ENCODE measurements at regions not wholly inside any gene's neighbourhood (a gene's known extent, or its start where the extent isn't known, plus 50 kb on each side); places are given as distances from the start of the nearest gene placed in this dataset.

DNA sequence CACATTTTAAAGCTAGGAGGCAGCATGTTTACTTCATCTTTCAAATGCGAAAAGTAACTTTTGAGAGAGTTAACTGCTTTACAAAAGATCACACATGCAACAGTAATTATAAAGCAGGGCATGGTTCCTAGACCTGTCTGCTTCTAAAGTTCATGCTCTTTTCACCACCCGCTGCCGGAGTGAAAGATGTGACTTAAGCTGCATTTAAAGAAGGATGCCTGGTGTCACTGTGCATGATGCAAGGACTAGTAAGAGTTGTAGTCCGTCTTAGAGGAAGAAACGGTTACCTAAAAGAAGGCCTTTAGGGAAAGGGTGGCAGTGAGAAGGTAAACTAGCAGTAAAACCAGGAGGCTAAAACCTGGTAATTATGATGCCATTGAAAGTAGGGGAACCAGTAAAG, 1689.1 kb downstream of the KCNT2 start:
- H3K36me3 ChIP-seq (ENCODE audit: control insufficient read depth, low read length), result no peaks in the 10 kb centered on the region
- no peaks in the 10 kb centered on the region for H3K9me2 ChIP-seq (replicated peaks; ENCODE audit: control insufficient read depth, low read length)
- no peak overlapping the region for H3K27ac ChIP-seq (ENCODE audit: low read depth, low read length)
- no peaks in the 10 kb centered on the region for H3K27me3 ChIP-seq (ENCODE audit: control insufficient read depth, low read length)
- H3K9me3 ChIP-seq (ENCODE audit: control insufficient read depth, insufficient read depth, low read length), result no peaks in the 10 kb centered on the region
- H3K4me1 ChIP-seq (ENCODE audit: control insufficient read depth, low read length), result no peaks in the 10 kb centered on the region
- no peaks in the 10 kb centered on the region for H3F3A ChIP-seq (ENCODE audit: control insufficient read depth, insufficient read depth)
- H3K4me2 ChIP-seq (ENCODE audit: low read length), result no peak overlapping the region
- H3K4me3 ChIP-seq (ENCODE audit: low read length), result no peak overlapping the region
- TF ChIP-seq, protein P1, sequence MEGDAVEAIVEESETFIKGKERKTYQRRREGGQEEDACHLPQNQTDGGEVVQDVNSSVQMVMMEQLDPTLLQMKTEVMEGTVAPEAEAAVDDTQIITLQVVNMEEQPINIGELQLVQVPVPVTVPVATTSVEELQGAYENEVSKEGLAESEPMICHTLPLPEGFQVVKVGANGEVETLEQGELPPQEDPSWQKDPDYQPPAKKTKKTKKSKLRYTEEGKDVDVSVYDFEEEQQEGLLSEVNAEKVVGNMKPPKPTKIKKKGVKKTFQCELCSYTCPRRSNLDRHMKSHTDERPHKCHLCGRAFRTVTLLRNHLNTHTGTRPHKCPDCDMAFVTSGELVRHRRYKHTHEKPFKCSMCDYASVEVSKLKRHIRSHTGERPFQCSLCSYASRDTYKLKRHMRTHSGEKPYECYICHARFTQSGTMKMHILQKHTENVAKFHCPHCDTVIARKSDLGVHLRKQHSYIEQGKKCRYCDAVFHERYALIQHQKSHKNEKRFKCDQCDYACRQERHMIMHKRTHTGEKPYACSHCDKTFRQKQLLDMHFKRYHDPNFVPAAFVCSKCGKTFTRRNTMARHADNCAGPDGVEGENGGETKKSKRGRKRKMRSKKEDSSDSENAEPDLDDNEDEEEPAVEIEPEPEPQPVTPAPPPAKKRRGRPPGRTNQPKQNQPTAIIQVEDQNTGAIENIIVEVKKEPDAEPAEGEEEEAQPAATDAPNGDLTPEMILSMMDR (IDR thresholded peaks at IDR 0.05; ENCODE audit: low read depth, low read length, poor library complexity, severe bottlenecking), result no peak
- TF ChIP-seq EZH2phosphoT487 (IDR thresholded peaks at IDR 0.05; ENCODE audit: borderline replicate concordance, low read length), result no peak
- no peaks in the 10 kb centered on the region for H4K20me1 ChIP-seq (ENCODE audit: control insufficient read depth, insufficient read depth, low read depth, low read length)
- no peaks in the 10 kb centered on the region for H3K79me2 ChIP-seq (ENCODE audit: control insufficient read depth, low read length)

GRCh38 chr1:194917769-194918168, 1690.5 kb downstream of the KCNT2 start:
- H4K20me1 ChIP-seq (ENCODE audit: control insufficient read depth, insufficient read depth, low read depth, low read length), result no peaks in the 10 kb centered on the region
- TF ChIP-seq, protein P1 (IDR thresholded peaks at IDR 0.05; ENCODE audit: low read depth, low read length, poor library complexity, severe bottlenecking), result no peak
- TF ChIP-seq EZH2phosphoT487 (IDR thresholded peaks at IDR 0.05; ENCODE audit: borderline replicate concordance, low read length), result no peak
- H3K79me2 ChIP-seq (ENCODE audit: control insufficient read depth, low read length), result no peaks in the 10 kb centered on the region
- no peaks in the 10 kb centered on the region for H3K36me3 ChIP-seq (ENCODE audit: control insufficient read depth, low read length)
- no peaks in the 10 kb centered on the region for H3F3A ChIP-seq (ENCODE audit: control insufficient read depth, insufficient read depth)
- H3K9me2 ChIP-seq (replicated peaks; ENCODE audit: control insufficient read depth, low read length), result no peaks in the 10 kb centered on the region
- H3K4me3 ChIP-seq (ENCODE audit: low read length), result no peak overlapping the region
- no peaks in the 10 kb centered on the region for H3K27me3 ChIP-seq (ENCODE audit: control insufficient read depth, low read length)
- H3K4me1 ChIP-seq (ENCODE audit: control insufficient read depth, low read length), result no peaks in the 10 kb centered on the region
- H3K27ac ChIP-seq (ENCODE audit: low read depth, low read length), result no peak overlapping the region
- H3K4me2 ChIP-seq (ENCODE audit: low read length), result no peak overlapping the region
- H3K9me3 ChIP-seq (ENCODE audit: control insufficient read depth, insufficient read depth, low read length), result no peaks in the 10 kb centered on the region

- Histone ChIP-seq H3K4me2 (ENCODE audit: low read length) (no peak overlapping the region), H3F3A (ENCODE audit: control insufficient read depth, insufficient read depth) (no peaks in the 10 kb centered on the region), H4K20me1 (ENCODE audit: control insufficient read depth, insufficient read depth, low read depth, low read length) (no peaks in the 10 kb centered on the region), H3K4me1 (ENCODE audit: control insufficient read depth, low read length) (no peaks in the 10 kb centered on the region), H3K4me3 (ENCODE audit: low read length) (no peak overlapping the region), H3K9me3 (ENCODE audit: control insufficient read depth, insufficient read depth, low read length) (no peaks in the 10 kb centered on the region), H3K27ac (ENCODE audit: low read depth, low read length) (no peak overlapping the region), H3K27me3 (ENCODE audit: control insufficient read depth, low read length) (no peaks in the 10 kb centered on the region), H3K36me3 (ENCODE audit: control insufficient read depth, low read length) (no peaks in the 10 kb centered on the region), H3K9me2 (replicated peaks; ENCODE audit: control insufficient read depth, low read length) (no peaks in the 10 kb centered on the region), H3K79me2 (ENCODE audit: control insufficient read depth, low read length) (no peaks in the 10 kb centered on the region)
- TF ChIP-seq, protein P1 (IDR thresholded peaks at IDR 0.05; ENCODE audit: low read depth, low read length, poor library complexity, severe bottlenecking), result no peak
- no peak for TF ChIP-seq EZH2phosphoT487 (IDR thresholded peaks at IDR 0.05; ENCODE audit: borderline replicate concordance, low read length)
These were observed 1699.6 kb downstream of the KCNT2 start for GRCh38 chr1:194908643-194909042.

DNA sequence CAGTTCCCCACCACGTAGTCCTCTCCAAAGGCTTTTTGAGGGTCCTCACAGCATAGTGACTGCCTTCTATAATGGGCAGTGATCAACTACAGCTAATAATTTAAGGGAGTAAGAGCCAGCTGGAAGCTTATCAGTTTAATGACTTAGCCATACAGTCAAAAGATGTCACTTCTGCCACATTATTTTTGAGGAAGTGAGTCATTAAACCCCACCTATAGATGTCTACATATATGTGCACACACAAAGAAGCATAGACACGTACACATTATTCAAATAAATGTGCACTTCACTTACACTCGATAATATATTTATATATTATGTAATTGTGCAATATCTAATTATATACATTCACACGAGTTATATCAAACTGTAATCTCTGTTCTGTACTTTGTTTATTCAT, 1704.7 kb downstream of the KCNT2 start:
- Histone ChIP-seq H3K27me3 (ENCODE audit: control insufficient read depth, low read length) (no peaks in the 10 kb centered on the region), H3K4me3 (ENCODE audit: low read length) (no peak overlapping the region), H3K9me2 (replicated peaks; ENCODE audit: control insufficient read depth, low read length) (no peaks in the 10 kb centered on the region), H4K20me1 (ENCODE audit: control insufficient read depth, insufficient read depth, low read depth, low read length) (no peaks in the 10 kb centered on the region), H3K9me3 (ENCODE audit: control insufficient read depth, insufficient read depth, low read length) (no peaks in the 10 kb centered on the region), H3K4me2 (ENCODE audit: low read length) (no peak overlapping the region), H3K36me3 (ENCODE audit: control insufficient read depth, low read length) (no peaks in the 10 kb centered on the region), H3F3A (ENCODE audit: control insufficient read depth, insufficient read depth) (no peaks in the 10 kb centered on the region), H3K4me1 (ENCODE audit: control insufficient read depth, low read length) (no peaks in the 10 kb centered on the region), H3K79me2 (ENCODE audit: control insufficient read depth, low read length) (no peaks in the 10 kb centered on the region), H3K27ac (ENCODE audit: low read depth, low read length) (no peak overlapping the region)
- TF ChIP-seq, protein P1 (IDR thresholded peaks at IDR 0.05; ENCODE audit: low read depth, low read length, poor library complexity, severe bottlenecking), result no peak
- TF ChIP-seq EZH2phosphoT487 (IDR thresholded peaks at IDR 0.05; ENCODE audit: borderline replicate concordance, low read length), result no peak
